ENCODE measurements at regions not wholly inside any gene's neighbourhood (a gene's known extent, or its start where the extent isn't known, plus 50 kb on each side); places are given as distances from the start of the nearest gene placed in this dataset.

GRCh38 chr6:50110587-50110986 lies 60.9 kb upstream of the DEFB112 start:
- TF ChIP-seq CTCF (IDR thresholded peaks at IDR 0.05; ENCODE audit: low read depth, low read length) (no peak), EZH2phosphoT487 (IDR thresholded peaks at IDR 0.05; ENCODE audit: low read depth) (no peak)
